Panc1 (cell line): ENCODE measurements at regions not wholly inside any gene's neighbourhood (a gene's known extent, or its start where the extent isn't known, plus 50 kb on each side); places are given as distances from the start of the nearest gene placed in this dataset.

Experiments used
- POLR2AphosphoS5 ChIP-seq: IDR thresholded peaks from 2 replicates; pipeline ENCODE4 v1.6.1; 2012; ENCODE audit warnings: mild to moderate bottlenecking, low read depth, low read length, moderate library complexity
- SIN3A ChIP-seq: IDR thresholded peaks from 2 replicates; pipeline ENCODE4 v1.6.1; 2012; ENCODE audit warnings: low read depth, mild to moderate bottlenecking, low read length, moderate library complexity, borderline replicate concordance; ENCODE audit not compliant: insufficient read depth
- TF ChIP-seq, protein P1 (sequence below): fragments of 450-650 bp; IDR thresholded peaks from 2 replicates; pipeline ENCODE4 v1.5.1; 2017; ENCODE audit warnings: mild to moderate bottlenecking

DNA sequence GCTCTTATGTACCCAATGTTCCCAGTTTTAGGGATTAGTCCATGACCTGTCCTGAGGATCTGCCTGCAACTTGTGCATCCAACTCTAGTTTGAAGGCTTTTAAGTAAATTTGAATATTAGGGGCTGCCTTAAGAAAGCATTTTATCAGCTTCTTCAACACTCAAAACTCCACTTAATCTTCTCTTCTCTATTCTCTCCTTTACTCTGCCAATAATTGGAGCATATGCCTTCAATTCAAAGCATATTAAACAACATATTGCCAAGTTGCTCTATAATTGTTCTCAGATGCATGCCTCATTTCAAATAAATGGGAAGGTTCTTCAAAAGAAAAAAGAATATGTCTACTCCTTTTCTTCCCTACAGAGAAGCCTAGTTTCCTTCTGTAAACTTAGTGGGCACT lies 84.8 kb upstream of the NCKAP5 start:
- no peak for TF ChIP-seq POLR2AphosphoS5
- TF ChIP-seq SIN3A = no peak
- TF ChIP-seq, protein P1, sequence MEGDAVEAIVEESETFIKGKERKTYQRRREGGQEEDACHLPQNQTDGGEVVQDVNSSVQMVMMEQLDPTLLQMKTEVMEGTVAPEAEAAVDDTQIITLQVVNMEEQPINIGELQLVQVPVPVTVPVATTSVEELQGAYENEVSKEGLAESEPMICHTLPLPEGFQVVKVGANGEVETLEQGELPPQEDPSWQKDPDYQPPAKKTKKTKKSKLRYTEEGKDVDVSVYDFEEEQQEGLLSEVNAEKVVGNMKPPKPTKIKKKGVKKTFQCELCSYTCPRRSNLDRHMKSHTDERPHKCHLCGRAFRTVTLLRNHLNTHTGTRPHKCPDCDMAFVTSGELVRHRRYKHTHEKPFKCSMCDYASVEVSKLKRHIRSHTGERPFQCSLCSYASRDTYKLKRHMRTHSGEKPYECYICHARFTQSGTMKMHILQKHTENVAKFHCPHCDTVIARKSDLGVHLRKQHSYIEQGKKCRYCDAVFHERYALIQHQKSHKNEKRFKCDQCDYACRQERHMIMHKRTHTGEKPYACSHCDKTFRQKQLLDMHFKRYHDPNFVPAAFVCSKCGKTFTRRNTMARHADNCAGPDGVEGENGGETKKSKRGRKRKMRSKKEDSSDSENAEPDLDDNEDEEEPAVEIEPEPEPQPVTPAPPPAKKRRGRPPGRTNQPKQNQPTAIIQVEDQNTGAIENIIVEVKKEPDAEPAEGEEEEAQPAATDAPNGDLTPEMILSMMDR = no peak
